HG02970 (cell line): ENCODE measurements at regions not wholly inside any gene's neighbourhood (a gene's known extent, or its start where the extent isn't known, plus 50 kb on each side); places are given as distances from the start of the nearest gene placed in this dataset.
"Not testable (repeated sequence)": the region's sequence is repeated elsewhere in the genome, so short reads cannot be mapped to it uniquely, and the experiment has no call there.

ENCODE experiments used
- ATAC-seq: cut with Tn5 transposase; IDR thresholded peaks from one replicate; pipeline ENCODE4 v1.9.1; 2021; ENCODE audit warnings: mild to moderate bottlenecking, moderate library complexity, moderate number of reproducible peaks; ENCODE audit not compliant: unreplicated experiment, low FRiP score

- ATAC-seq = not testable (repeated sequence)
These were observed 382.6 kb upstream of the TGIF2LX start for GRCh38 chrX:89539150-89539549.

GRCh38 chrX:89557146-89557545, 364.6 kb upstream of the TGIF2LX start:
- ATAC-seq = not testable (repeated sequence)

- not testable (repeated sequence) for ATAC-seq
These were observed 359.6 kb upstream of the TGIF2LX start for GRCh38 chrX:89562079-89562478.

DNA sequence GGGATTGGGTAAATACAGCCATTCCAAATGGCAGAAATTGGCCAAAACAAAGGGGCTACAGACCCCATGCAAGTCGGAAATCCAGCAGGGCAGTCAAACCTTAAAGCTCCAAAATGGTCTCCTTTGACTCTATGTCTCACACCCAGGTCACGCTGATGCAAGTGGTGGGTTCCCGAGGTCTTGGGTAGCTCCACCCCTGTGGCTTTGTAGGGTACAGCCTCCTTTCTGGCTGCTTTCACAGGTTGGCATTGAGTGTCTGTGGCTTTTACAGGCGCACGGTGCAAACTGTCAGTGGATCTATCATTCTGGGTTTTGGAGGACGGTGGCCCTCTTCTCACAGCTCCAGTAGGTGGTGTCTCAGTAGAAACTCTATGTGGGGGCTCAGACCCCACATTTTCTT, 358.6 kb upstream of the TGIF2LX start:
- not testable (repeated sequence) for ATAC-seq

DNA sequence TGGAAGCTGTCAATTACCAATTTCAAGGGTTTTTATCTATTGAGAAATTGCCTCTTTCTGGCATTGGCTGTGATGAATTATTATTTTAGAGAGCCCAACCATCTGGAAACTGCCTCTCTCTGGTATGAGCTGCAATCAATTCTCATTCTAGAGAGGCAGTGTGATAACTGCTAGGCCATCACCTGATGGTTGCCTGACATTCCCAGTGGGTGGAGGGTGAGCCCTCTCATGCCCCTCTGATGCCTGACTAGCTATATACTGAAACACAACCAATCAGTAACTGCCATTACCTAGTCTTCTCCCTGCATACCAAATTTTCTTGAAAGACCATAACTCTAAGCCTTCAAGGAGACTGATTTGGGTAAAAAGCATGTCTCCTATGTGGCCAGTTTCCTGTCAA, 353.9 kb upstream of the TGIF2LX start:
- ATAC-seq = not testable (repeated sequence)

DNA sequence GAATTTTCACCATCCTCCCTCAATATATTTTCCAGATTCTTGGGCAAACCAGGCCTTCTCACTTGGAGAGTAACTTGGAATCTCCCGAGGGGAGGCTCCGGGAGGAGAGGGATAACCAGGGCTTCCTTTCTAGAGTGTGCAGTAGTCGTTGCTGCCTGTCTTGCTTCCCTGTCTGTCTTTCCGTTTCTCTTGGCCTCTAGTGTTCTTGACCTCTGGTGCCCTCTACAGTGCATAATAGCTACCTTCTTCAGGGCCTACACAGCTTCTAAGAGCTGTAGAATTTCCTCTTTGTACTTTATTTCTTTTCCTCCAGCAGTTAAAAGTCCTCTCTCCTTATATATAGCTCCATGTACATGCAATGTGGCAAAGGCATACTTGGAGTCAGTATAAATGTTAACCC, 339.8 kb upstream of the TGIF2LX start:
- ATAC-seq = not testable (repeated sequence)

GRCh38 chrX:89631858-89632257, 289.9 kb upstream of the TGIF2LX start:
- not testable (repeated sequence) for ATAC-seq

GRCh38 chrX:89635887-89636286, 285.8 kb upstream of the TGIF2LX start:
- ATAC-seq = not testable (repeated sequence)

DNA sequence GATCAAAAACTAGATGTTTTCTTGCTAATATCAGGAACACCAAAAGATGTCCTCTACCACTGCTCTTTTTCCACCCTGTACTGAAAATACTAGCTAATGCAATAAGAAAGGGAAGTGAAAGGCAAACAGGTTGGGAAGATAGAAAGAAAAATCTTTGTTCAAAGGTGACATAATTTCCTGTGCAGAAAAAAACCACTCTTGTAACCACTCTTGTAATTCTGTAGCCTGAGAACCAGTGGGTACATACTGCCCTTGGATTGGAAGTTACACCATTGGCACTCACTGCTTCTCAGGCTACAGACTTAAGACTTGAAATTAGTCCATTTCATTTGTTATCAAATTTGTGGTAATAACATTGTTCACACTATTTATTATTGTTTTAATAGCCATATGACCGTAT, 263.0 kb upstream of the TGIF2LX start:
- ATAC-seq = not testable (repeated sequence)

- not testable (repeated sequence) for ATAC-seq
These were observed 215.2 kb upstream of the TGIF2LX start for GRCh38 chrX:89706481-89706880.

DNA sequence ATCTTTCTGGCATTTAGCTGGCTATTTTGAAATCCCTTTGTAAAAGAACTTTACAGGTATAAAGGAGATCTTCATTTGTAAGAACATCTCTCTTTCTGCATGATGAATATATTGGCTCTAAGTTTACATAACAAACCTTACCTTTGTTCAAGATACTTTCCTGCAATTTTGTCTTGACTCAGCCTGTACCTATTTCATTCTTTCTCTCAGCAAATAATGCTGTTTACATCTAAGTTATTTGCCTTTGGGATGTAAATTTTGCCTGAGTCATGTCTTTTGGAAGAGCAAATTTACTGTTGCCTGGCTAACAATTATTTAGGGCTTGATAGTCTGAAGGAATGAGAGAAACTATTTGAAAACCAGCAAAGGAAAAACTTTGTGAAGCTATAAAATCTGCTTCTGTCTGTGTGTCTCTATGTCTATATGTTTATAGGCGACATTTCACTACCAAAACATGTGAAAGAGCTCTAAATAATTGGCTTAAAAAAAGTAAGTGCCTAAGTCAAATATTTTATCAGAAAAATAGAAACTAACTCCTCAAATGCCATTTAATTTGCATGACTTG, 214.3 kb upstream of the TGIF2LX start:
- not testable (repeated sequence) for ATAC-seq

GRCh38 chrX:89734367-89734766, 187.3 kb upstream of the TGIF2LX start:
- ATAC-seq = not testable (repeated sequence)

DNA sequence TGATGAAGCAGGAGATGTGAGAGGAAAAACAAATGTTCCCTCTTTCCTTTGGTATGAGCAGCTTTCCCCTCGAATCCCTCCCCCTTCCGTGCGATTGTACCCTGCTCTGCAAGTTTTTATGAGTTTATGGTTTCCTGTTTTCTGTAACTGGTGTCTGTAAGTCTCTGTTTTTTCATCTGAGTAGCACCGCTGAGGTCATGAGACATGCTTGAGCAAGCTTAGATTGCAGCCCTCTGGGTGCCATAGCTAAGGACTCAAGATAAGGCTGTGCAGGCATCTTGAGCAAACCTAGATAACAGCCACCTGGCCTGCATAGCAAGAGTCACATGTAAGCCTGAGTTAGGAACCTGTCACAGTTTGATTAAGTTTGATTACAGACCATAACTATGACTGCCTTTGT, 165.2 kb upstream of the TGIF2LX start:
- not testable (repeated sequence) for ATAC-seq

DNA sequence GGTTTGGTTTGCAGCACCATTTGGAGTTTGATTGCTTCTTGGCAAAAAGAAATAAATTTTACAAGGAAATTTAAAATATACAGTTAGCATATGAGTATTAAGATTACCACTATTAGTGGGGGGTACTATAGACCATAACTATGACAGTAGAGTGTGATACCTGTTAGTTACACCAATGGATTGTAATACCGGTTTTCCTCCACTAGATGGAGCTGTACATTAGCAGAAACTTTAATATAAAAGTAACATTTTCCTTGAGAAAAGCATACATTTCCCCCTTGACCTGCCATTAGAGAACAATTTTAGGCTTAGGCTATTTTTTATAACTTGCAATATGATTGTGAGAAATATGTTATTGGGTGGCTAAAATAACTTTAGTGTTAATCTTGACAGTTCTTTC, 163.9 kb upstream of the TGIF2LX start:
- ATAC-seq = not testable (repeated sequence)

DNA sequence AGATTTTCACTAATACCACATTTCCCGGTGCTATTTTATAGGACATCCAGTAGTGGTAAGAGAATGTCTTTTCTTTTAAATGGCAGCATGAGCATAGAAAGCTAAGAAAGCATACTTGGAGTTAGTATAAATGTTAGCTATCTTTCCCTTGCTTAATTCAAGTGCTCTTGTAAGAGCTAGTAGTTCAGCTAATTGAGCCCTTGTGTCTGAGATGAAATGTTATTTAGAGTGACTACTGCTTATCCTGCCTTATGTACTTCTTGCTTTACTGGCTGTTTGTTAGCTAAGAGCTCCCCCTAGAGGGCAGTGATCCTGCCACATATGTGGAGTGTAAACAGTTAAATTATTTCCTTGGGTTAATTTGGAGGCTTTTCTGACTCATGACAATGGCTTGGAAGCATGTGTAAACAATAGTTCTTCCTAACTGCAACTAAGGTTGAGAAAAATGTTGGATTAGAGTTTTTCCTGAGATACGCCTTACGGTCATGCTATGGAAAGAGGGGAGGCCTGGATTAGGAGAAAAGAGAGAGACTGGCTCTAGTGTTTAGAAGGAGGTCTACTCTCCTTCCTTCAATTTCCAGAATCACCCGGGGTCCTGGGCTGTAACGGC, 162.5 kb upstream of the TGIF2LX start:
- ATAC-seq = not testable (repeated sequence)

DNA sequence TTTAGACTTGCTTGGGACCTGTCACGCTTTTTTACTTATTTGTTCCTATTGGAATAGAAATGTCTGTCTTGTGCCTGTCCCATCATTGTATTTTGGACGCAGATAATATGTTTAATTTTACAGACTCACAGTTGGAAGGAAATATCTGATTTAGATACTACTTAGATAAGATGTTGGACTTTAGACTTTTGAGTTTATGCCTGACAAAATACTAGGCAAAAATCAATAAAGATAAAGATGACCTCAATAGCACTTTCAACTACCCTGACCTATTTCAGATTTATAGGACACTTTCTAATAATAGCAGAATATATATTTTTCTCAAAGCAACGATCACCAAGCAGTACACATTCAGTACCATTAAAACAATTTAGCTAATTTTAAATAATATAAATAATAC, 150.1 kb upstream of the TGIF2LX start:
- ATAC-seq = not testable (repeated sequence)

- ATAC-seq = not testable (repeated sequence)
These were observed 110.3 kb upstream of the TGIF2LX start for GRCh38 chrX:89811440-89811839.

DNA sequence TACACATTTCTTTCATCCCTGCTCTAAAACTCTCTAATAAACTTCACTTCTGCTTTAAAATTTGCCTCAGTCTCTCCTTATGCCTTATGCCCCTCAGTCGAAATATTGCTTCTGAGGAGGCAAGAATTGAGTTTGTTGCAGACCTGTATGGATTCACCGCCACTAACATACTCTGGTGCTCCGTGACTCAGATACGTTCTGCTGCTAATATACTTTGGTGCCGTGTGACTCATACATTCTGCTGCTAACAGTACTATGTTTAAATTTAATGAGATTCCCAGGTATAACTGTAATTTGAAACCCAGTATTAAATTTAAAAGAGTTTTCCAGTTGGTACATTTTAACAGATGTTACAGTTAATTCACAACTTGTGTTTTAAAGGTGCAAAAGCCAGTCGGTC, 82.0 kb upstream of the TGIF2LX start:
- ATAC-seq = not testable (repeated sequence)

DNA sequence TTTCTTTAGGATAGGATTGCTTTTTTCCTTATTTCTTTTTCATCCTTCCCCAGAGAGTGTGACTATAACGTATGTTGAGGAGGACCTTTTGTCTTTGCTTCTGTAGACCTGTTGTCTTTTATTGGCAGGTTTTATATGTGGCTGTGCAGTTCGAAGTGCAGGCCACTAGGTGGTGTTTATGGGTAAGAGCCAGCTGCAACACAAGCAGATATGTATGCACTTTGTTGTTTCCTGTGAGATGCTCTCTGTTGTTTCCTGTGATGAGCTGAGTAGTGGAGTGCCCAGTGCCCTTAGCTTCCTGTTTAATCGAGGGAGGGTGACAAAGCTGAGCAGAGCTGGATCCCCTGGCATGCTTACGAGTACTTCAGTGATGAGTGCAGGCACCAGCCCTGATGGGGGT, 50.0 kb upstream of the TGIF2LX start:
- ATAC-seq = peak; percentile 64
